HG02981 (cell line): ENCODE measurements at regions not wholly inside any gene's neighbourhood (a gene's known extent, or its start where the extent isn't known, plus 50 kb on each side); places are given as distances from the start of the nearest gene placed in this dataset.
"Not testable (repeated sequence)": the region's sequence is repeated elsewhere in the genome, so short reads cannot be mapped to it uniquely, and the experiment has no call there.

Experiments
- ATAC-seq: cut with Tn5 transposase; IDR thresholded peaks from one replicate; pipeline ENCODE4 v1.9.1; 2021; ENCODE audit warnings: mild to moderate bottlenecking, moderate library complexity; ENCODE audit not compliant: unreplicated experiment

- ATAC-seq: no peak
Observed at GRCh38 chr5:51802551-51803184, 419.4 kb downstream of the ISL1 start.

GRCh38 chr5:51806677-51807076 lies 423.4 kb downstream of the ISL1 start:
- ATAC-seq: no peak

- ATAC-seq: no peak
Observed at GRCh38 chr5:51810592-51810991, 427.3 kb downstream of the ISL1 start.

GRCh38 chr5:51811883-51812471 lies 428.7 kb downstream of the ISL1 start:
- ATAC-seq: no peak

- not testable (repeated sequence) for ATAC-seq
Observed at GRCh38 chr5:51814817-51815216, 431.6 kb downstream of the ISL1 start.

GRCh38 chr5:51816427-51816826 lies 433.2 kb downstream of the ISL1 start:
- ATAC-seq: no peak

- ATAC-seq: no peak
Observed at GRCh38 chr5:51821697-51822096, 438.4 kb downstream of the ISL1 start.

- no peak for ATAC-seq
Observed at GRCh38 chr5:51829230-51829629, 446.0 kb downstream of the ISL1 start.

- ATAC-seq: no peak
Observed at GRCh38 chr5:51829691-51830090, 446.4 kb downstream of the ISL1 start.

GRCh38 chr5:51832934-51833470 lies 449.8 kb downstream of the ISL1 start:
- ATAC-seq: no peak

GRCh38 chr5:51838459-51838858 lies 455.2 kb downstream of the ISL1 start:
- no peak for ATAC-seq

GRCh38 chr5:51843893-51844292 lies 460.6 kb downstream of the ISL1 start:
- no peak for ATAC-seq

GRCh38 chr5:51846015-51846414 lies 462.8 kb downstream of the ISL1 start:
- no peak for ATAC-seq

- ATAC-seq: no peak
Observed at GRCh38 chr5:51859624-51860023, 476.4 kb downstream of the ISL1 start.

GRCh38 chr5:51860532-51861018 lies 477.3 kb downstream of the ISL1 start:
- no peak for ATAC-seq

- no peak for ATAC-seq
Observed at GRCh38 chr5:51872144-51872543, 488.9 kb downstream of the ISL1 start.

- ATAC-seq: no peak
Observed at GRCh38 chr5:51881901-51882300, 498.7 kb downstream of the ISL1 start.

- ATAC-seq: no peak
Observed at GRCh38 chr5:51882647-51883046, 499.4 kb downstream of the ISL1 start.

- no peak for ATAC-seq
Observed at GRCh38 chr5:51889703-51890102, 506.5 kb downstream of the ISL1 start.

GRCh38 chr5:51890435-51891116 lies 507.3 kb downstream of the ISL1 start:
- ATAC-seq: no peak

- no peak for ATAC-seq
Observed at GRCh38 chr5:51892680-51893079, 509.4 kb downstream of the ISL1 start.

- no peak for ATAC-seq
Observed at GRCh38 chr5:51895834-51896233, 512.6 kb downstream of the ISL1 start.
